ENCODE measurements at regions not wholly inside any gene's neighbourhood (a gene's known extent, or its start where the extent isn't known, plus 50 kb on each side); places are given as distances from the start of the nearest gene placed in this dataset.

DNA sequence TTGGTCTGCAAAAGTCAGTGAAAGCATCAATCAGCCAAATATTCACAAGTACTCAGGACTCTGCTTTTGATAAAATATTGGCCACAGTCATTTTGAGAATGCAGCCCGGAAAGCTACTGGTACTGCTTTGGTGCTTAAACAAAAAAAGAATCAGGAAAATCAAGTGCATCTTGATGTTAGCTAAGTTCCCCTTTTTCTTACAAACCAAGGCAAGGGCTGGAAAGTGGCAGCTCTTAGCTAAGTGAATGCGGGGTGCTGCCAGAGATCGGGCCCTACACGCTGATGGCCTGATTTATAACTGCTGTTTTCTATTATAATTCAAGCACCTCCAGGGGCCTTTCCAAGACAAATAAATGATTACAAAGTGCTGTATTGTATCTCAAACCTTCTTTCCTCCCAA lies 136.8 kb upstream of the MGMT start:
- TF ChIP-seq HNF4A (conservative IDR thresholded peaks at IDR 0.05) (no peak), RXRA (IDR thresholded peaks at IDR 0.05) (no peak), JUND (IDR thresholded peaks at IDR 0.05) (no peak), NR2F2 (IDR thresholded peaks at IDR 0.05) (no peak), FOXA2 (IDR thresholded peaks at IDR 0.05) (no peak), CTCF (IDR thresholded peaks at IDR 0.05; ENCODE audit: low read depth, low read length, missing input control) (no peak), EGR1 (IDR thresholded peaks at IDR 0.05; ENCODE audit: low read depth in 2 of 2) (no peak), YY1 (IDR thresholded peaks at IDR 0.05) (no peak)
- TF ChIP-seq, protein P1, sequence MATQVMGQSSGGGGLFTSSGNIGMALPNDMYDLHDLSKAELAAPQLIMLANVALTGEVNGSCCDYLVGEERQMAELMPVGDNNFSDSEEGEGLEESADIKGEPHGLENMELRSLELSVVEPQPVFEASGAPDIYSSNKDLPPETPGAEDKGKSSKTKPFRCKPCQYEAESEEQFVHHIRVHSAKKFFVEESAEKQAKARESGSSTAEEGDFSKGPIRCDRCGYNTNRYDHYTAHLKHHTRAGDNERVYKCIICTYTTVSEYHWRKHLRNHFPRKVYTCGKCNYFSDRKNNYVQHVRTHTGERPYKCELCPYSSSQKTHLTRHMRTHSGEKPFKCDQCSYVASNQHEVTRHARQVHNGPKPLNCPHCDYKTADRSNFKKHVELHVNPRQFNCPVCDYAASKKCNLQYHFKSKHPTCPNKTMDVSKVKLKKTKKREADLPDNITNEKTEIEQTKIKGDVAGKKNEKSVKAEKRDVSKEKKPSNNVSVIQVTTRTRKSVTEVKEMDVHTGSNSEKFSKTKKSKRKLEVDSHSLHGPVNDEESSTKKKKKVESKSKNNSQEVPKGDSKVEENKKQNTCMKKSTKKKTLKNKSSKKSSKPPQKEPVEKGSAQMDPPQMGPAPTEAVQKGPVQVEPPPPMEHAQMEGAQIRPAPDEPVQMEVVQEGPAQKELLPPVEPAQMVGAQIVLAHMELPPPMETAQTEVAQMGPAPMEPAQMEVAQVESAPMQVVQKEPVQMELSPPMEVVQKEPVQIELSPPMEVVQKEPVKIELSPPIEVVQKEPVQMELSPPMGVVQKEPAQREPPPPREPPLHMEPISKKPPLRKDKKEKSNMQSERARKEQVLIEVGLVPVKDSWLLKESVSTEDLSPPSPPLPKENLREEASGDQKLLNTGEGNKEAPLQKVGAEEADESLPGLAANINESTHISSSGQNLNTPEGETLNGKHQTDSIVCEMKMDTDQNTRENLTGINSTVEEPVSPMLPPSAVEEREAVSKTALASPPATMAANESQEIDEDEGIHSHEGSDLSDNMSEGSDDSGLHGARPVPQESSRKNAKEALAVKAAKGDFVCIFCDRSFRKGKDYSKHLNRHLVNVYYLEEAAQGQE (IDR thresholded peaks at IDR 0.05) = no peak
- TF ChIP-seq, protein P2, sequence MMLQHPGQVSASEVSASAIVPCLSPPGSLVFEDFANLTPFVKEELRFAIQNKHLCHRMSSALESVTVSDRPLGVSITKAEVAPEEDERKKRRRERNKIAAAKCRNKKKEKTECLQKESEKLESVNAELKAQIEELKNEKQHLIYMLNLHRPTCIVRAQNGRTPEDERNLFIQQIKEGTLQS (IDR thresholded peaks at IDR 0.05) = no peak
- TF ChIP-seq, protein P3, sequence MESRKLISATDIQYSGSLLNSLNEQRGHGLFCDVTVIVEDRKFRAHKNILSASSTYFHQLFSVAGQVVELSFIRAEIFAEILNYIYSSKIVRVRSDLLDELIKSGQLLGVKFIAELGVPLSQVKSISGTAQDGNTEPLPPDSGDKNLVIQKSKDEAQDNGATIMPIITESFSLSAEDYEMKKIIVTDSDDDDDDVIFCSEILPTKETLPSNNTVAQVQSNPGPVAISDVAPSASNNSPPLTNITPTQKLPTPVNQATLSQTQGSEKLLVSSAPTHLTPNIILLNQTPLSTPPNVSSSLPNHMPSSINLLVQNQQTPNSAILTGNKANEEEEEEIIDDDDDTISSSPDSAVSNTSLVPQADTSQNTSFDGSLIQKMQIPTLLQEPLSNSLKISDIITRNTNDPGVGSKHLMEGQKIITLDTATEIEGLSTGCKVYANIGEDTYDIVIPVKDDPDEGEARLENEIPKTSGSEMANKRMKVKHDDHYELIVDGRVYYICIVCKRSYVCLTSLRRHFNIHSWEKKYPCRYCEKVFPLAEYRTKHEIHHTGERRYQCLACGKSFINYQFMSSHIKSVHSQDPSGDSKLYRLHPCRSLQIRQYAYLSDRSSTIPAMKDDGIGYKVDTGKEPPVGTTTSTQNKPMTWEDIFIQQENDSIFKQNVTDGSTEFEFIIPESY (IDR thresholded peaks at IDR 0.05) = no peak
- no peaks in the 10 kb centered on the region for H3K9me3 ChIP-seq (ENCODE audit: control insufficient read depth in 4 of 4, low read length in 3 of 4)
- no peak overlapping the region for H3K27ac ChIP-seq (ENCODE audit: low read depth in 1 of 2, low read length in 2 of 2)
- no peaks in the 10 kb centered on the region for H3K36me3 ChIP-seq (ENCODE audit: control insufficient read depth in 4 of 4, insufficient read depth in 3 of 4, low read depth in 1 of 4, low read length in 3 of 4)
- H3K27me3 ChIP-seq (ENCODE audit: control insufficient read depth in 4 of 4, insufficient read depth in 4 of 4, low read length in 3 of 4) = peaks cover 0 to 3% (median 0%) of the 10 kb centered on the region in 4 donors
- DNase-seq (ENCODE audit: low spot score) = no peak
- 80% methylated on average over 4 of the region's 4 CpGs for WGBS
- no peak overlapping the region for H3K4me3 ChIP-seq (ENCODE audit: low read depth in 1 of 3, low read length in 3 of 3)
- no peak overlapping the region for H3K9ac ChIP-seq (ENCODE audit: low read depth in 1 of 2, low read length in 2 of 2)
- no peaks in the 10 kb centered on the region for H3K4me1 ChIP-seq (ENCODE audit: control insufficient read depth in 4 of 4, insufficient read depth in 4 of 4, low read length in 3 of 4)

GRCh38 chr10:129331207-129331838 lies 135.7 kb upstream of the MGMT start:
- no peak for DNase-seq (ENCODE audit: low spot score)
- Histone ChIP-seq H3K27ac (ENCODE audit: low read depth in 1 of 2, low read length in 2 of 2) (no peak overlapping the region), H3K9ac (ENCODE audit: low read depth in 1 of 2, low read length in 2 of 2) (no peak overlapping the region), H3K27me3 (ENCODE audit: control insufficient read depth in 4 of 4, insufficient read depth in 4 of 4, low read length in 3 of 4) (peaks cover 0 to 3% (median 0%) of the 10 kb centered on the region in 4 donors), H3K36me3 (ENCODE audit: control insufficient read depth in 4 of 4, insufficient read depth in 3 of 4, low read depth in 1 of 4, low read length in 3 of 4) (no peaks in the 10 kb centered on the region), H3K4me1 (ENCODE audit: control insufficient read depth in 4 of 4, insufficient read depth in 4 of 4, low read length in 3 of 4) (no peaks in the 10 kb centered on the region), H3K4me3 (ENCODE audit: low read depth in 1 of 3, low read length in 3 of 3) (no peak overlapping the region), H3K9me3 (ENCODE audit: control insufficient read depth in 4 of 4, low read length in 3 of 4) (no peaks in the 10 kb centered on the region)
- no peak for TF ChIP-seq FOXA2 (IDR thresholded peaks at IDR 0.05)
- TF ChIP-seq RAD21 (IDR thresholded peaks at IDR 0.05) = no peak
- TF ChIP-seq, protein P1 (IDR thresholded peaks at IDR 0.05) = no peak
- TF ChIP-seq, protein P2 (IDR thresholded peaks at IDR 0.05) = no peak
- TF ChIP-seq YY1 (IDR thresholded peaks at IDR 0.05) = no peak
- TF ChIP-seq, protein P3 (IDR thresholded peaks at IDR 0.05) = no peak
- TF ChIP-seq NR2F2 (IDR thresholded peaks at IDR 0.05) = no peak
- TF ChIP-seq RXRA (IDR thresholded peaks at IDR 0.05) = no peak
- TF ChIP-seq FOXA1 (IDR thresholded peaks at IDR 0.05) = no peak
- no peak for TF ChIP-seq HNF4A (conservative IDR thresholded peaks at IDR 0.05)
- TF ChIP-seq EGR1 (IDR thresholded peaks at IDR 0.05; ENCODE audit: low read depth in 2 of 2) = no peak
- TF ChIP-seq SP1 (IDR thresholded peaks at IDR 0.05) = no peak
- TF ChIP-seq GABPA (IDR thresholded peaks at IDR 0.05 in 1 of 2, conservative IDR thresholded peaks at IDR 0.05 in 1 of 2) = no peak
- WGBS = 73% methylated on average over 12 of the region's 12 CpGs

All from liver (tissue), 8 donors.